ENCODE measurements at regions not wholly inside any gene's neighbourhood (a gene's known extent, or its start where the extent isn't known, plus 50 kb on each side); places are given as distances from the start of the nearest gene placed in this dataset.

- no peaks in the 10 kb centered on the region for H3K36me3 ChIP-seq (replicated peaks in 1 of 2; ENCODE audit: insufficient read depth in 1 of 2, low read depth in 2 of 2)
- ATAC-seq: peak; percentile 52
- intact Hi-C loops (cut with DNase I): no loop called here
- no peak overlapping the region for H3K4me3 ChIP-seq
- peak overlapping the region in 1 of 4 donors; percentile 33 for H3K27ac ChIP-seq
- TF ChIP-seq CTCF (IDR thresholded peaks at IDR 0.05): no peak
- TF ChIP-seq POLR2A (IDR thresholded peaks at IDR 0.05): no peak
- H3K27me3 ChIP-seq: no peaks in the 10 kb centered on the region
- WGBS, 2 donors: 39 to 49% methylated on average over 4 of the region's 4 CpGs
- H3K9me3 ChIP-seq: no peaks in the 10 kb centered on the region
- H3K4me1 ChIP-seq: peaks cover 34% of the 10 kb centered on the region
- peak in 2 of 4 donors; percentile 9 to 35 for DNase-seq
Observed at GRCh38 chr3:167166594-167167253, 213.4 kb downstream of the ZBBX start.

- Histone ChIP-seq H3K4me3 (no peak overlapping the region), H3K4me1 (peaks cover 34% of the 10 kb centered on the region), H3K27ac (no peak overlapping the region), H3K36me3 (replicated peaks in 1 of 2; ENCODE audit: insufficient read depth in 1 of 2, low read depth in 2 of 2) (no peaks in the 10 kb centered on the region), H3K9me3 (no peaks in the 10 kb centered on the region), H3K27me3 (no peaks in the 10 kb centered on the region)
- DNase-seq (no peak), ATAC-seq (no peak)
- TF ChIP-seq POLR2A (IDR thresholded peaks at IDR 0.05): no peak
- TF ChIP-seq CTCF (IDR thresholded peaks at IDR 0.05): no peak
- intact Hi-C loops (cut with DNase I): no loop called here
Observed at GRCh38 chr3:167166012-167166411, 214.1 kb downstream of the ZBBX start.

GRCh38 chr3:167163580-167163979 is 216.5 kb downstream of the ZBBX start:
- peaks cover 34% of the 10 kb centered on the region for H3K4me1 ChIP-seq
- H3K36me3 ChIP-seq (replicated peaks in 1 of 2; ENCODE audit: insufficient read depth in 1 of 2, low read depth in 2 of 2): no peaks in the 10 kb centered on the region
- no peak for TF ChIP-seq CTCF (IDR thresholded peaks at IDR 0.05)
- TF ChIP-seq POLR2A (IDR thresholded peaks at IDR 0.05): no peak
- no peaks in the 10 kb centered on the region for H3K27me3 ChIP-seq
- 41 to 46% methylated on average over 3 of the region's 3 CpGs for WGBS, 2 donors
- H3K9me3 ChIP-seq: no peaks in the 10 kb centered on the region
- no peak overlapping the region for H3K27ac ChIP-seq
- no peak for ATAC-seq
- DNase-seq: no peak
- no peak overlapping the region for H3K4me3 ChIP-seq
- intact Hi-C loops (cut with DNase I): no loop called here

GRCh38 chr3:167162083-167162482 is 218.0 kb downstream of the ZBBX start:
- Histone ChIP-seq H3K36me3 (replicated peaks in 1 of 2; ENCODE audit: insufficient read depth in 1 of 2, low read depth in 2 of 2) (no peaks in the 10 kb centered on the region), H3K4me3 (no peak overlapping the region), H3K27ac (no peak overlapping the region), H3K9me3 (no peaks in the 10 kb centered on the region), H3K27me3 (no peaks in the 10 kb centered on the region), H3K4me1 (peaks cover 26% of the 10 kb centered on the region)
- ATAC-seq (no peak), DNase-seq (no peak)
- TF ChIP-seq POLR2A (IDR thresholded peaks at IDR 0.05): no peak
- 82 to 86% methylated on average over 1 of the region's 1 CpG for WGBS, 2 donors
- intact Hi-C loops (cut with DNase I): no loop called here

GRCh38 chr3:167160781-167161180 is 219.3 kb downstream of the ZBBX start:
- intact Hi-C loops (cut with DNase I): no loop called here
- no peak overlapping the region for H3K27ac ChIP-seq
- DNase-seq (no peak), ATAC-seq (no peak)
- TF ChIP-seq POLR2A (IDR thresholded peaks at IDR 0.05) (no peak), CTCF (IDR thresholded peaks at IDR 0.05) (no peak)
- H3K9me3 ChIP-seq: no peaks in the 10 kb centered on the region
- H3K4me3 ChIP-seq: no peak overlapping the region
- WGBS, 2 donors: 69% methylated on average over 1 of the region's 1 CpG
- H3K4me1 ChIP-seq: peaks cover 14% of the 10 kb centered on the region
- no peaks in the 10 kb centered on the region for H3K36me3 ChIP-seq (replicated peaks in 1 of 2; ENCODE audit: insufficient read depth in 1 of 2, low read depth in 2 of 2)
- H3K27me3 ChIP-seq: no peaks in the 10 kb centered on the region

Data from body of pancreas (tissue), 4 donors.